Lung (tissue), 11 donors: ENCODE measurements at regions not wholly inside any gene's neighbourhood (a gene's known extent, or its start where the extent isn't known, plus 50 kb on each side); places are given as distances from the start of the nearest gene placed in this dataset.

Source experiments
- ATAC-seq: fragments of 200-7000 bp; cut with Tn5 transposase; one replicate; pipeline ENCODE4 v1.9.1; 2020; ENCODE audit warnings: moderate number of reproducible peaks; ENCODE audit not compliant: insufficient read depth, low FRiP score
- DNase-seq, 3 donors: peaks; one replicate each; pipeline ENCODE4 v3.0.0-alpha.2; 2013 to 2017
- H3K27ac ChIP-seq, 2 donors: one replicate each; pipeline ENCODE4 v1.5.1; 2013; ENCODE audit warnings: mild to moderate bottlenecking in 2 of 2, moderate library complexity in 2 of 2, control low read depth in 1 of 2, inconsistent platforms in 1 of 2, low read depth in 1 of 2, low read length in 1 of 2
- H3K27me3 ChIP-seq, 3 donors: one replicate each; pipeline ENCODE4 v1.5.1; 2013; ENCODE audit warnings: low read length in 2 of 3; ENCODE audit not compliant: control insufficient read depth in 3 of 3, insufficient read depth in 3 of 3
- H3K36me3 ChIP-seq, 4 donors: one replicate each; pipeline ENCODE4 v1.5.1; 2013; ENCODE audit warnings: low read length in 4 of 4, mild to moderate bottlenecking in 1 of 4, moderate library complexity in 1 of 4; ENCODE audit not compliant: control insufficient read depth in 4 of 4, insufficient read depth in 4 of 4
- H3K4me1 ChIP-seq, 5 donors: one replicate each; pipeline ENCODE4 v1.5.1; 2013; ENCODE audit warnings: low read length in 5 of 5, mild to moderate bottlenecking in 2 of 5, moderate library complexity in 1 of 5; ENCODE audit not compliant: control insufficient read depth in 5 of 5, insufficient read depth in 5 of 5
- H3K4me3 ChIP-seq: one replicate; pipeline ENCODE4 v1.5.1; 2013; ENCODE audit warnings: mild to moderate bottlenecking, control low read depth, moderate library complexity
- H3K9ac ChIP-seq, 2 donors: one replicate each; pipeline ENCODE4 v1.5.1; 2013; ENCODE audit warnings: low read length in 2 of 2, control low read depth in 1 of 2; ENCODE audit not compliant: insufficient read depth in 1 of 2
- H3K9me3 ChIP-seq, 4 donors: one replicate each; pipeline ENCODE4 v1.5.1; 2013; ENCODE audit warnings: low read length in 3 of 4, mild to moderate bottlenecking in 1 of 4, moderate library complexity in 1 of 4; ENCODE audit not compliant: control insufficient read depth in 4 of 4, insufficient read depth in 3 of 4
- WGBS, 2 donors: extraction: QIAGEN DNeasy Blood & Tissue Kit; methylation state at CpG; one replicate each; pipeline ENCODE4 v1.1.7; 2013; 5-methylcytosine and 5-hydroxymethylcytosine counted together
- TF ChIP-seq, protein P1 (sequence below): IDR thresholded peaks from 2 replicates; pipeline ENCODE4 v1.5.1; 2012; ENCODE audit warnings: mild to moderate bottlenecking; ENCODE audit errors: control extremely low read depth, extremely low read depth
- donor health status: control.
- donor health status: control.
- donor health status: Bipolar disorder and iron deficiency.
- donor health status: healthy.
- donor health status: DM: yes; HTN: yes; CAD: no.

DNA sequence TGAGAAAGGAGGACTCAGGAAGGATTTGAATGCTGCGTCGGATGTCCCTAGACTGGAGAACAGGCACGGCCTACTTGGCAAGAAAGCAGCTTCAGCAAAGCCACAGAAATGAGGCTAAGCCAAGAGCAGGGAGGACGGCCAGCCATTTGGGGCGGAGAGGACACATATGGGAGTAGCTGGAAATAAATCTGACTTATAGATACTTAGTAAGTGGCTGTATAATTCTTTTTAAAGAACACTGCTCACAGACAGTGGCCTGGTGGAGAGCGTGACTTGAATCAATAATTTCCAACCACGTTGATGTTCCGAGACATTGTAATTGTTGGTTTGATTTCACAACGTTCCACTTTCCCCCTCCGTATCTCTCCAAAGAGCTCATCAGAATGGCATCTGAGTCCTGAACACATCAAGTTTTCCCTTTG is 67.7 kb upstream of the JCAD start:
- no peaks in the 10 kb centered on the region for H3K4me1 ChIP-seq
- H3K4me3 ChIP-seq: no peak overlapping the region
- no peak overlapping the region for H3K9ac ChIP-seq
- H3K27me3 ChIP-seq: no peaks in the 10 kb centered on the region
- TF ChIP-seq, protein P1, sequence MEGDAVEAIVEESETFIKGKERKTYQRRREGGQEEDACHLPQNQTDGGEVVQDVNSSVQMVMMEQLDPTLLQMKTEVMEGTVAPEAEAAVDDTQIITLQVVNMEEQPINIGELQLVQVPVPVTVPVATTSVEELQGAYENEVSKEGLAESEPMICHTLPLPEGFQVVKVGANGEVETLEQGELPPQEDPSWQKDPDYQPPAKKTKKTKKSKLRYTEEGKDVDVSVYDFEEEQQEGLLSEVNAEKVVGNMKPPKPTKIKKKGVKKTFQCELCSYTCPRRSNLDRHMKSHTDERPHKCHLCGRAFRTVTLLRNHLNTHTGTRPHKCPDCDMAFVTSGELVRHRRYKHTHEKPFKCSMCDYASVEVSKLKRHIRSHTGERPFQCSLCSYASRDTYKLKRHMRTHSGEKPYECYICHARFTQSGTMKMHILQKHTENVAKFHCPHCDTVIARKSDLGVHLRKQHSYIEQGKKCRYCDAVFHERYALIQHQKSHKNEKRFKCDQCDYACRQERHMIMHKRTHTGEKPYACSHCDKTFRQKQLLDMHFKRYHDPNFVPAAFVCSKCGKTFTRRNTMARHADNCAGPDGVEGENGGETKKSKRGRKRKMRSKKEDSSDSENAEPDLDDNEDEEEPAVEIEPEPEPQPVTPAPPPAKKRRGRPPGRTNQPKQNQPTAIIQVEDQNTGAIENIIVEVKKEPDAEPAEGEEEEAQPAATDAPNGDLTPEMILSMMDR: no peak
- DNase-seq: no peak
- no peak for ATAC-seq
- H3K36me3 ChIP-seq: no peaks in the 10 kb centered on the region
- no peaks in the 10 kb centered on the region for H3K9me3 ChIP-seq
- no peak overlapping the region for H3K27ac ChIP-seq
- 89 to 93% methylated on average over 10 of the region's 10 CpGs for WGBS, 2 donors

DNA sequence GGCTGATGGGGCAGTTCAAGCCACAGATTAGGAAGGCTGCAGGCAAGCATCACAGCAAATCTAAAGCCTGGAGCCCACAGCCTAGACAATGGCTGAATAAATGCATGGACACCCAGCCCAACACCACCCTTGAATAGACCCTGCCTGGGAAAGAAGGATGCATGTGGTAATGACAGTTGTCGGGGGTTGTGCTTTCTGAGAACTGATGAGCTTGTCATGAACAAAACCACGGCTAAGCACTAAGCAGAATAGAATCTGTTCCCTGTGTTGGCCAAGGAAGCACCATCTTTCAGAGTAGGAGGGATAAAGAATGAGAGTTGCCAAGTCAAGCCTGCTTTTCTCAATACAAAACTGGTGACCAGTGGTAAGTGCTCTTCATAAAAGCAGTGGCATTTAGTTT is 66.1 kb upstream of the JCAD start:
- H3K9me3 ChIP-seq: no peaks in the 10 kb centered on the region
- TF ChIP-seq, protein P1: no peak

DNA sequence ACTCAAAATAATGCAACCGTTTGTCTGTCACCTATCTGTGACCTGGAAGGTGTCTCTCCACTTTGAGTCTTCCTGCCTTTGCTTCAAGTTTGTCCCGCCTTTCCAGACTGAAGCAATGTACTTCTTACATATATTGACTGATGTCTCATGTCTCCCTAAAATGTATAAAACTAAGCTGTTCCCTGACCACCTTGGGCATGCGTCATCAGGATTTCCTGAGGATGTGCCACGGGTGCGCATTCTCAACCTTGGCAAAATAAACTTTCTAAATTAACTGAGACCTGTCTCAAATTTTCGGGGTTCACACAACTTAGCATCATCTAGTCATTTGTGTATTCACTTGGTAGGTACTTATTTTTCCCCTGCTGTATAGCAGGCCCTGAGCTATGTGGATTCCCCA is 65.3 kb upstream of the JCAD start:
- TF ChIP-seq, protein P1: no peak
- Histone ChIP-seq H3K36me3 (no peaks in the 10 kb centered on the region), H3K4me1 (no peaks in the 10 kb centered on the region), H3K9ac (no peak overlapping the region), H3K27me3 (no peaks in the 10 kb centered on the region), H3K27ac (no peak overlapping the region), H3K4me3 (no peak overlapping the region), H3K9me3 (no peaks in the 10 kb centered on the region)
- WGBS, 2 donors: 67% methylated on average over 6 of the region's 6 CpGs
- ATAC-seq (no peak), DNase-seq (no peak)

More for the DNA sequence above, 66.1 kb upstream of the JCAD start:
- Histone ChIP-seq H3K36me3 (no peaks in the 10 kb centered on the region), H3K4me3 (no peak overlapping the region), H3K27me3 (no peaks in the 10 kb centered on the region), H3K27ac (no peak overlapping the region), H3K4me1 (no peaks in the 10 kb centered on the region), H3K9ac (no peak overlapping the region)
- DNase-seq (no peak), ATAC-seq (no peak)
- WGBS, 2 donors: 79 to 80% methylated on average over 2 of the region's 2 CpGs

DNA sequence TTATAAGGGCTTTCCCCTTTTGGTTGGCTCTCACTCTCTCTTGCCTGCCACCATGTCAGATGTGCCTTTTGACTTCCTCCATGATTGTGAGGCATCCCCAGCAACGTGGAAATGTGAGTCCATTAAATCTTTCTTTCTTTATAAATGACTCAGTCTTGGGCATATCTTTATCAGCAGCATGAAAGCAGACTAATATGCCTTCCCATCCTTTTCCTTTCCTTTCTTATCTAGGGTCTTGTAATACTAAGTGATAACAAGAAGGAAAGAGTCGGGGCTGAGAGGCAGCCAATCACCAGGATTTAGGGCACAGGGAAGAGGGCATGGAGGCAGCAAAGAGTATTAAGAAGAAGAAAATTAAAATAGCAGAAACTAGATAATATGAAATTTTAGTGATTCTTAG is 62.0 kb upstream of the JCAD start:
- Histone ChIP-seq H3K36me3 (no peaks in the 10 kb centered on the region), H3K9me3 (no peaks in the 10 kb centered on the region), H3K9ac (no peak overlapping the region), H3K4me3 (no peak overlapping the region), H3K27me3 (no peaks in the 10 kb centered on the region), H3K4me1 (no peaks in the 10 kb centered on the region), H3K27ac (no peak overlapping the region)
- DNase-seq (no peak), ATAC-seq (no peak)
- TF ChIP-seq, protein P1: no peak
- WGBS, 2 donors: 73 to 91% methylated on average over 2 of the region's 2 CpGs
